ENCODE measurements at regions not wholly inside any gene's neighbourhood (a gene's known extent, or its start where the extent isn't known, plus 50 kb on each side); places are given as distances from the start of the nearest gene placed in this dataset.

DNA sequence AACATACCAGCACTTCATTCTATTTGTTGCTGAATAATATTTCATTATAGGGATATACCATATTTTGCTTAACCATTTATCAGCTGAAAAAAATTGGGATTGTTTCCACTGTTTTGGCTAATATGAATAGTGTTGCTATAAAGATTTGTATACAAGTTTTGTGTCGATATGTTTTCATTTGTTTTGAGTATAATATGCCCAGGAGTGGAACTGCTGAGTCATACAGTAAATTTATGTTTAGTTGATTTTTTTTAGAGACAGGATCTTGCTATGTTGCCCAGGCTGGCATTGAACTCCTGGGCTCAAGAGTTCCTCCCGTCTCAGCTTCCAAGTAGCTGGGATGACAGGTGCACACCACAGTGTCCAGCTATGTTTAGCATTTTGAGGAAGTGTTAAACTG lies 131.5 kb upstream of the TMCC3 start:
- no peak for DNase-seq (ENCODE audit: low read depth)

DNA sequence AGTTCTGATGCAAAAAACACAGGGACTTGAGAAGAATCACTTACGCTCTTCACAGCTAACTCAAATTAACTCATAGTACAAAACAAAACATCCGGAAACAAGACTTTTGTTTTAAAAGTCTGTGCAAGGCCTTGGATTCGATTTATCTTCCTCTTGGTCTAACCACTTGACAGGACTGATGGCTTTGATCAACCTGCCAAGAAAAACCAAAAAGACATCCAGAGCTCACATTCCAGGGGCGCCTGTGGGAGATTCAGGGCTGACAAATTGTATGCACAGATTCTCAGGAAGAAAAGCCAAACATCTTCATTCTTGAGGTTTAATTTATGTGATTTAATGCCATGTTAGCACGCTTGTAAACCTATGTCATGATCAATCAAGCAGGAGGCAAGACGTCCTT lies 129.1 kb upstream of the TMCC3 start:
- peak; percentile 100 for DNase-seq (ENCODE audit: low read depth)

DNA sequence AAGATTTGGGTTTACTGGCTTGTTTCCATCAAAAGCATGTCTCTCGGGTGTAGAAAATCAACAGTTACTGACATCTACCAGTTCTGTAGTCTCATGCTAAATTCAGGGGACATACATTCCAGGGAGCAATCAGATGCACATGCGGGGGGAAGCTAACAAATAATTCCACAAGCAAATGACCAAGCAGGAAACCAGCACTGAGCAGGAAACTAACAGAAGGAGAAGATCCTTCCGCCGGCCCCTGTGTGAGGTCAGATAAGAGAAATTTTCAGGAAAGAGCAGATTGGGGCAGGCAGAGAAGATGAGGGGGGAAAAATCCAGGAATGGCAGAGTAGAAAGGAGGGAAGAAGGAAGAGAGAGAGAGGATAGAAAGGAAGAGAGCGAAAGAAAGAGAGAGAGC lies 127.6 kb upstream of the TMCC3 start:
- DNase-seq (ENCODE audit: low read depth): no peak

DNA sequence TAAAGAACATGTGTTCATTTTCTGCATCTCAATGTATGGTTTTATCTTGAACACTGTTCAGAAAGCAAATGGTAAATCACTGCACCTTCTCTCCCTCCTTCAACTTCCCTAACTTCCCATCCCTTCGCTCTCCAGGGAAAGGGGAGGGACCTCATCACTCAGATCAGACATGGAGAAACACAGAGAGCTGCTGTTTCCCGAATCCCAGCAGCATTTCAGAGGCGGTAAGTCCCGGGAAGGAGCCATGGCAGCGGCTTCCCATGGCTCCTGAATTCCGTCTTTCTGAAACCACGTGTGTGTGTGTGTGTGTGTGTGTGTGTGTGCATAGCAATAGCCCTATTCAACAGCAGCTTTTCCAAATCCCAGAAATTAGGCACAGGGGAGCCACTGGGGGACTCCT lies 125.4 kb upstream of the TMCC3 start:
- DNase-seq (ENCODE audit: low read depth): no peak

DNA sequence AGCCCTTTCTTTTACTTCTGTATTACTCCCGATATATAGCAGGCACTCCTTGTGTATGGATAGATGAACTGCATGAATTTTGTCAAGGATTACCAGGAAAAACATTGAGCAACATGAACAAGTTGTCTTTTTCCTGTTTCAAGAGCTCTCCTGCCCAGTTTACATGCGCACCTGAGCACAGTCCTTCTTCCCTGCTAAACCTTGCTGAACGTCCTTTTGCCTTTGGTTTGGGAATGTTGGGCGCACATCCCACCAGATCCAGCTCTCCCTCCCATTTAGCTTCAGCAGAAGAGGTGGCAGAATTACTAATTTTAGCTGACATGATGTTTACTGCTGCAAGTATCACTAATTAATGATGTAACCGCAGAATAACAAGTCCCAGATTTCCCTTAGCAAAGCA lies 121.4 kb upstream of the TMCC3 start:
- DNase-seq (ENCODE audit: low read depth): no peak

DNA sequence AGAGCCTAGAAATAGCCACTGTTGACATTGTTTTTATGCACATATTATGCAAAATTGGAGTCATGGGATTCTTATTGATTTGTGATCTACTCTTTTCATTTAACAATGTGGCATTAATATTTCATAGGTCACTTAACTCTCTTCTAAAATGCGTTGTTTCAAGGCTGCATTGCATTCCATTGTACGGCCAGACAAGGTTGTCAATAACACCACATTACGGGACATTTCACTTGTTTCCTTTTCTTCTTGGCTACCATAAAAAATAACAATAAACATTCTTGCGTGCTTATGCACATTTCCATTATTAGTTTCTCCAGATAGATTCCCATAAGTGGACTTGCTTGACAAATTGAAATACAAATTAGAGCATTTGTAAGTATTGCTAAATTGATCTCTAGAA lies 120.8 kb upstream of the TMCC3 start:
- DNase-seq (ENCODE audit: low read depth): no peak

DNA sequence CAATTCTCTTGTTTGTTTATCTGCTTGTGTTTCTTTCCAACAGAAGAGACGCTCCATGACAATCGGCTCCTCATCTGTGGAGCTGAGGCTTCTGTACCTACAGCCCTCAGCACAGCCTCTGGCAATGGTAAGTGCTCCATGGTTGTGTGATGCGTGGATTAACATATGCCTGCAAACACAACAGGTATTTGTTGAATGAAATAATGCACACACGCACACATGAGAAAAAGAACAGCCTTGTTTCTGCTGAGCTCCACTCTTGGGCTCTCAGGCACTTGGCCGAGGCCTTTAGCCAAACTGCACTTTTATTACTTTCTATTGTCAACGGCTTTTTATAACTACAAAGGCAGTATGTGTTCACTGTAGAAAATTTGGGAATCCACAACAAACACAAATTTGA lies 120.4 kb upstream of the TMCC3 start:
- DNase-seq (ENCODE audit: low read depth): no peak

DNA sequence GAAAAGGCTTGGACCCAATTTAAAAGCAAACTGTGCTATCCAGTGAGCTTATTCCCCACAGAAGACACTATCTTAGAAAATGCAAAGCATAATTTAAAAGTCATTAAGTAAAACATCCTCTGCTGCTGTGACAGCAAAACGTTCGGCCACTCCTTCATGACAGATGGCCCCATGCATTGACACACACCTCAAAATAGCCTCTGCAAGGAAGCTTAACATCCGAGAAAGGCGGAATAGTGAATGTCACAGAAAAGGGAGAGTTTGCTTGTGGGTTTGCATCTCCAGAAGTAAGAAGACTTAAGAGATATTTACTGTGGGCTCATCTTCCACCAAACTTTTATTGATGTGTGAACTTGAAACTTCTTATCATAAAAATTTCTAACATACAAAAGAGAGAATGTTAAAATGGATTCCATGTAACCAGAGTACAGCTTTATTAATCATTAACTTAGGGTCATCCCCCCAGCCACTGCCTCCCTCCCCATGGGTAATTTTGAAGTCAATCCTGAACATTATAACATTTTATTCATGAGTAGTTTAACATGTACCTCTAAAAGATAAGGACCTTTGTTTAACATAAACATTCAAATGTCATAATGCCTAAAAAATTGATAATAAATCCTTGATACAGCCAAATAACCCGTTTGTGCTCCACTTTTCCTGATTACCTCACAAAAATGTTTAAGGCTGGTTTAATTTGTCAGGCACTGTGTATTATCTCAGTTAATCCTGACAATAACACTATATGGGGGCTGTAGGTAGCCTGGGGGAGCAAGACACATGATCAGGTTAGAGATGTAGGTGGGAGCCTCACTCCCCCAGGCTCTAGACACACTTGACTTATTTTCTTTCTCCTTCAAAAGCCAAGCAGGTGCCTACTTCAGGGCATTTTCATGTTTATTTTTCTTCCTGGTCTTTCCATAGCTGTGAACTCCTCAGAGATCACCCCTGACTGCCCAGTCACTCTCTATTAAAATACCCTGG lies 119.7 kb upstream of the TMCC3 start:
- no peak for DNase-seq (ENCODE audit: low read depth)

DNA sequence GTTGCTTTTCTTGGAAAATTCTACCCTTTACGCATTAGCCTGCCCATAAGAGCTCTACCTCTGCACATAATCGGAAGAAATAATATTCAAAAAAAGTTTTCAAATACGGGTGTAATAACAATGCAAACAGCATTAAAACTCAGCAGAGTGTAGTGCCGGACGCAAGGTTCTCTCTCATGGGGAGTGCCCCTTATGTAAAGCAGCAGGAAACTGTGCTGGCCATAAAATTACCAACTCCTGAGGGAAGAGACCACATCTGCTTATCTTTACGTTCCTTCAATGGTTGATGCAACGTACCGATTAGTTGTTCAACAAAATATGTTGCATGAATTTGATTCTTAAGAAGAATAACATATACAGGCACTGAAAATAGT lies 118.7 kb upstream of the TMCC3 start:
- no peak for DNase-seq (ENCODE audit: low read depth)

DNA sequence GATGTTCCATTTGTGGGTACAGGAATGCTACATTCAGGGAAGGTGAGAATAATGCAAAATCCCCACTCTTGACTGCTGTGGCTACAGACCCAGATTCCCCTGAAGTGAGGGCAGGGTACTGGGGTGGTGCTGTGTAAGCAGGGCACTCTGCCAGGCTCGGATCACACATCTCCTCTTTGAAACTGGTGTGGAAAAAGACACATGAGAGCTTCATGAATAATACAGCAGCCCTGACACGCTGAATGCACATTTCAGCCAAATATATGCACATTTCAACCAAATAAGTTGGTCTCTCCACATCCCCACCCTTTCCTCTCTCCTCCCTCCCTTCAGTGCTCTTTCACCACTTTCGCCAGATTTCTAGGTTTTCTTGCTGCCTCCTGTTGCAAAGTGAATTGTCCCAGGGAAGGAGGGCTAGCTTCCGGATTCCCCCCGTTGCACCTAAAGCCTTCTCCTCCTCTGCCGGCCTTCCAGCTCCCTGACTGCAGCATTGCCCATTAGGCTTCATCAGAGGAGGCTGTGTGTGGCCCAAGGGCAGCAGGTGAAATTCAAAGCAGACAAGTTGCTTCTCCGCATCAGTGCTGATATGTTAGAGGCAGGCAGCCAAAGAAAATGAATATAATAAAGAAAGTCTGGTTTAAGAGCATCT lies 118.2 kb upstream of the TMCC3 start:
- no peak for DNase-seq (ENCODE audit: low read depth)

DNA sequence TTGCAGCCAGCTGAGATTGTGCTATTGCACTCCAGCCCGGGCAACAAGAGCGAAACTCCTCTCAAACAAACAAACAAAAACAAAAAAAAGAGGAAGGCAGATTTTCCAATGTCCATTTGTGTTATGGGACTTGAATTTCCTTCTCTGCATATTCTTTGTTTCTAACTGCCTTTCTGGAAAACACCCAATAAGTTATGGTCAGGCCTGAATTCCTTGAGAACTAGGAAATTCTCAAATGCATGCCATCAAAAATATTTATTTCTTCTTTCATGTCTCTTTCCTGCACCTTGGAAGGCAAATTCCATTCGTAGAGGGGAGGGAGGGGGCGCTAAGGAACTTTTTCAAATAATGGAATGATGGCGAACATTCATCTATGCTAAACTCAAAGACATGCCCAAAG lies 117.6 kb upstream of the TMCC3 start:
- DNase-seq (ENCODE audit: low read depth): no peak

DNA sequence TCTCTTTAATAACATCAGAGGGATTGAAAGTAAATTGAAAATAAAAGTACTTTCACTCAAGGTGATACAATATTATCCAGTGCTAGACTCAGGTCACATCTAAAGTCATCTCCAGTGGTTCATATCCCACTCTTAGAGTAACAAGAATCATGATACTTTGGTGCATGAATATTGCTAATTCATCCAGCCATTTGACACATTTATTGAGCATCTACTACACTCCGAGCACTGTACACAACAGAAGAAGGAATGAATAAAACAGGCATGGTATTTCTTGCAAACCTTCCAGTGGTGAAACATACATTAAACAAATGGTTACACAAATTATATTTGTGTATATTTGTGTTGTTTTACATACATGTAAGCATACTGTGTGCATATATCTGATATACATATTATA lies 116.0 kb upstream of the TMCC3 start:
- no peak for DNase-seq (ENCODE audit: low read depth)

DNA sequence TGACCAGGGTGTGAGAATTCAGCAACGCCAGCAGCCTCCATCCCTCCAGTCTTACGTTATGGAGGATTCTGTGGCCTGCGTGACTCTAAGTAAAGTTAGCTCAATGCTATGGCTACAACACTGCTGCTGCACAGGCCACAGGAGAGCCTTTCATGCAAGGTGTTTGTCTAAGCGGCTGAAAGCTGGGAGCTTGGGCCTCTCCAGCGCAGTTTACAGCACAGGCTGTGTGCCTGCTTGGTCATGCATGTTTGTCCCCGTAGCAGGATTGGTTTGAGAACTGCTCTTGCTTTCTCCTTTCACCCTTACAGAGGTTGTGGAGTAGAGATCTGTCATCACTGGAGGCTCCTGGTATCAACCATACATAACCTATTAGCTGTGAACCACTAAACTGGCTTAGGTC lies 113.1 kb upstream of the TMCC3 start:
- no peak for DNase-seq (ENCODE audit: low read depth)

DNA sequence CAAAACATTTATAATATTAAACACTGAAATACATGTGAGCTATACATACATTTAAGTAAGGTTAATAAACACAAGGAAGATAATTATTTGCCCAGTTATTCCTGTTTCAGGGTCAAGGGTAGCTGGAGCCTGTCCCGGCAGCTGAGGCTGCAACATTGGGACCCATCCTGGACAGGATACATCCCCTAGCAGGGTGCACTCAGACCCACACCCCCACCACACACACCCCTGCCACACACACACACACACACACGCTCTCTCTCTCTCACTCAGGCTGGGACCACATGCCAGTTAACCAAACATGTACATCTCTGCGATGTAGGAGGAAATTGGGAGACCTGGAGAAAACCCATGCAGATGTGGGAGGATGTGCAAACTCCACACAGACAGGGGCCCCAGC lies 112.6 kb upstream of the TMCC3 start:
- DNase-seq (ENCODE audit: low read depth): no peak

DNA sequence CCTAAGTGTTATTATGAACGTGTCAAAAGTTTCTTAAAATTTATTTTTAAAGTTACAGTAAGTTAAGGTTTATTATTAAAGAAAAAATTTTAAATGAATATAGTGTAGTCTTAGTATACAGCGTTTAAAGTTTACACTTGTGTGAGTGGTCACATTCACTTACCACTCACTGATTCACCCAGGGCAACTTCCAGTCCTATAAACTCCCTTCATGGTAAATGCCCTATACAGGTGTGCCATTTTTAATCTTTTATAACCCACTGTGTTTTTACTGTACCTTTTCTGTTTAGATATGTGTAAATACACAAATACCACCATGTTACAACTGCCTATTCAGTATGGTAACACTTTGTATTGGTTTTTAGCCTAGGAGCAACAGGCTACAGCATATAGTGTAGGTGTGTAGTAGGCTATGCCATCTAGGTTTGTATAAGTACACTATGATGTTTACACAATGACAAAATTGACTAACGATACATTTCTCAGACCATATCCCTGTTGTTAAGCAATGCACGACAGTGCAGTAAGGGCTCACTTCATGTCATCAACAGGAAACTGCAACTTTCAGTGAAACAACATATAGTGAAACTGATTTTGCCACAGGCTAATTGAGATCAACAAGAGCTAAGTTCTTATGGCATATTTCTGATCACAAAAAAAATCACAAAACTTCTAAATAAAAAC lies 112.0 kb upstream of the TMCC3 start:
- no peak for DNase-seq (ENCODE audit: low read depth)

DNA sequence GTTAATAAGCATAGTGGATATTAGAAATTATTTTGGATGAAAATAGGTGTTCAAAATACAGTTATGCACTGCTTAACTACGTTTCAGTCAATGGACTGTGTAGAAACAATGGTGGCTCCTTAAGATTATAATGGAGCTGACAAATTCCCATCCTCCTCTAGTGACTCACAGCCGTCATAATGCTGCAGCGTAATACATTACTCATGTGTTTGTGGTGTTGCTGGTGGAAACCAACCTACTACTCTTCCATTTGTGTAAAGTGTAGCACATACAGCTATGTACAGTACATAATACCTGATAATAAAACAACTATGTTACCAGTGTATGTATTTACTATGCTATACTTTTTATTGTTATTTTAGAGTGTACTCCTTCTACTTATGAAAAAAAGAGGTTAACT lies 111.2 kb upstream of the TMCC3 start:
- DNase-seq (ENCODE audit: low read depth): peak; percentile 95

DNA sequence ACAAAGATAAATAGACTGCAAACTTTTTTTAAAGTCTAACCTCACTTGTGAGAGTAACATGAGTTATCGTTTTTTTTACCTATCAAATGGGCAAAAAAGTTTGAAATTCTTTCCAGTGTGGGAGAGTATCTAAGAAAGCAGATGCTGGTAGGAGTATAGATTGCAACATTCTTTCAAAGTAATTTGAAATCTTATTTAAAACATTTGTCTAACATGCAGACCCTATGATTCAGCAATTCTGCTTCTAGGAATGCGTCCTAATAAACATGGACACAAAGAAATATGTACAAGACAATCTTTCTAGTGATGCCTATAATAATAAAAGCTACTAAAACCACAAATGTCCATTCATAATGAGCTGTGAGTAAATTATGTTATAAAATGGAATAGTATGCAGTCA lies 110.4 kb upstream of the TMCC3 start:
- DNase-seq (ENCODE audit: low read depth): peak; percentile 94

DNA sequence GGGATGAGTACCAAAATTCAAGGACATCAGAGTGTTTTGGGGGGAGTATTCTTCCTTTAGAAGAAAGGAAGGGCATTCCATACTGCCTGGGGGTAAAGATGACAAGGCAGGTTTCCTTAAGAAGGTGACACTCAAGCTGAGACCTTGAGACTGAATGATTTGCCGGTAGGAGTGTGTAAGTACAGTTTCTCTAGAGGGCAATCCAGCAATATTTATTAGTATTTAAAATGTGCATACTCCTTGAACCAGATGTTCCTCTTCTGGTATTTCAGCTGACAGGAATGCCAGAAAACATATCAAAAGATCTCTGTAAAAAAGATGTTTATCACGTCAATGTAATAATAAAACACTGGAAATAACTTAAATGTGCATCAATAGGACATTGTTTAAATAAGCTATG lies 106.4 kb upstream of the TMCC3 start:
- no peak for DNase-seq (ENCODE audit: low read depth)

DNA sequence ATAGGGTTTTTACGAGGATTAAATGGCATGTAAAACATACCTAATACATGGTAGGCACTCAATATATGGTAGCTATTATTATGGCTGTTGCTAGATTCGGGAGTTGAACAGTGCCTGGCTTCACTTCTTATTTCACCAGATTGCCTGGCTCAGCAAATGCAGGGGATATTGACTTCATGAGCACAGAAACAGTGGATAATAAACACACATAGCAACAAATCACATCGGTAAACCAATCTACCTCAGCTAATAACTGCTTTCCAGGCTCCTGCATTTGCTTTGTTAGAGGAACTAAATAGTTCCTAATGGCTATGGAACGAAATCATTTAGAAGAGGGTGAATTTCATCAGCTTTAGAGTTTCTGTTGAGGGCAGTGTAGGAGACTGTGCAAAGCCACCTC lies 105.2 kb upstream of the TMCC3 start:
- DNase-seq (ENCODE audit: low read depth): no peak

DNA sequence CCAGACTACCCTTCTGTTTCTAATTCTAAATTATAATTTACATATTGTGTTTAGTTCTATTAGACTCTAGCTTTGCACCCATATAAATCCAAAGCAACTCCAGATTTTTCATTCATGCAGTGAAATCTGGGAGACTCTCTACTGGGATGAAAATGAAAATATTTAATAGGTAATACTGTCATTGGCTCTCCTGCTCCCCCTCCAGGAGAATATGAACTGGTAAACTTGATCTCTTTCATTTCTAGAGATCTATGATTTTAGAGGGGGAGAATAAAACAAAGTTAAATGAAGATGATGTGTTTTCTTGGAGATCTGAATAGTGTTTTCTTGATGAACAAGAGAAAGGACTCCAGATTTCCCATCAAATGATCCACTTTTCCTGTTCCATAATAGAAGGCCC lies 104.3 kb upstream of the TMCC3 start:
- DNase-seq (ENCODE audit: low read depth): no peak

DNA sequence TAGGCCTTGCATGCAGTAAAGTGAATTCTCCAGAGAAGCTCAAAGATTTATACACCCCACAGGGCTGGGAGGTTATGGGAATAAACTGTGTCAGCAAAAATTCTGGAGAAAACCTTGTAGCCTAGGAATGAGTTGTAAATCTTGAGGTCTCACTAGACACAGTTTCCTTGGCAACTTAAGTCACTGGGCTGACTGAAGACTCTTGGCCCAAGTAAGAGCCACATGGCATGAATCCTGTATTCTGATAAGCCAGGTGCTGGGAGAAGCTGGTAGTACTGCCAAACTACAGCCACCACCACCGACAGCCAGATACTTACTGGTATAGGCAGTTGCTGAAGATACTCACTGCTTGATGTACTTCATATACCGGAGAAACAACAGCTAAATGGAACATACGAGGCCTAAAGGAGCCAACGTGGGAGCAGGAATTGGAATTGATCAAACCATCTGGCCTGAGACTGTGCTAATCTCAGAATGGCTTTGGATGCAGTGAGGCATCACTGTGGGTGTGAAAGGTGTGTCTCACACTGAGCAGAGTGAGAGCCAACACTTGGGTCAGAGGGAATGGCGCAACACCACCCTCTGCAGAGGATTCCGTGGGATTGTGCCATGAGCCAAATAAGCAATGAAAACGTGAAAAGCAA lies 102.8 kb upstream of the TMCC3 start:
- peak; percentile 66 for DNase-seq (ENCODE audit: low read depth)

DNA sequence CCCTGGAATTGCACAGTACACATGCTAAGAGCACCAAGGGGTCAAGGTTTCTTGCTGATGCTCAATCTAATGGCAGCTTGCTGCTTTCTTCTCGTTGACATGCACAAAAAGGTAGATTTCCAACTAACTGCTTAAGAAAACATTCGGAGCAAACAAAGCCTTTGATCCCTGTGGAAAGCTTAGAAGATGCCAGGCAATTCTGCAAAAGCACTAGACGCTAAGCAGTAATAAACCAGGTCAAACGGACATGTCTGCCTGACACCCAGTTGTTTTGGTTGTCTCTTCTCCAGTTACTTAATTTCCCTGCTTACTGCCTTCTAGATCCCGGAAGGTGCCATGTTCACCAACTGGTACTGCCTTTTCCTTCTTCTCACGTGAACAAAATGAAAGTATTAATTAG lies 100.5 kb upstream of the TMCC3 start:
- no peak for DNase-seq (ENCODE audit: low read depth)

DNA sequence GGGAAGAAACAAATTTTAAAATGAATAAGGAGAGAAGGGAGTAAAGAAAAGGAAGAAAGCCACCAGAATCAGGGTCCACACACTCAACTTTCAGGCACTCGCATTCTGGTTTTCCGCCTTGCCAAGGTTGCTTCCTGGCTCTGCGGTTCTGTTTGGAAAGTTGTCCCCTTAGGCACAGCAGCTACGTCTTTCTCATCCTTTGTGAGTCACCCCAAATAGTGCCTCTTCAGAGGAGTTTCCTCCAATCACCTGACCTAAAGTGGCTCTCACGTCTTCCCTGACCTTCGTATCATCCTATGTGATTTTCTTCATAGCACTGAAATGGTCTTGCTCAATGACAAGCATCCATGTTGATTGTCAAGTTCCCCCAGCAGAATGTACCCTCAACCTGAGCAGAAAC lies 99.5 kb upstream of the TMCC3 start:
- DNase-seq (ENCODE audit: low read depth): no peak
